ENCODE measurements at regions not wholly inside any gene's neighbourhood (a gene's known extent, or its start where the extent isn't known, plus 50 kb on each side); places are given as distances from the start of the nearest gene placed in this dataset.

DNA sequence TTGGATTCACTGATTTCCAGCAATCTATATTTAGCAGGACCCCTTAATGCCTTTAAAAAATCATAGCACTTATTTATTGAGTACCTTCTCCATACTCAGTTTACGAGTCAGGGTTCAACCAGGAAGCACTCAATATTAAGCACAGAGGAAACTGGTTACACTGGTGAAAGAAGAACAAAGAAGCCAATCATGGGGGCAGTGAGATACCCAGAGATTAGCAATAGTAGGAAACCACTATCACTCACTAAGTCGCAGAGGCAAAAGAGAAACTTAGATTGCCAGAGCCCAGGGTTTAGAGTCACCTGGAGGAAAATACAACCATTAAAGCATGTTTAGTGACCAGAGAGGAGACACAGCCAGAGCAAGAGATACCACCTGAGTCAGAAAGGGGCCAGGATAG is 670.5 kb upstream of the USP24 start:
- Histone ChIP-seq H3K9me3 (no peaks in the 10 kb centered on the region), H3K27me3 (no peaks in the 10 kb centered on the region), H3K4me3 (no peak overlapping the region), H3K36me3 (no peaks in the 10 kb centered on the region), H3K4me1 (no peaks in the 10 kb centered on the region), H3K27ac (no peak overlapping the region)
- TF ChIP-seq, protein P1, sequence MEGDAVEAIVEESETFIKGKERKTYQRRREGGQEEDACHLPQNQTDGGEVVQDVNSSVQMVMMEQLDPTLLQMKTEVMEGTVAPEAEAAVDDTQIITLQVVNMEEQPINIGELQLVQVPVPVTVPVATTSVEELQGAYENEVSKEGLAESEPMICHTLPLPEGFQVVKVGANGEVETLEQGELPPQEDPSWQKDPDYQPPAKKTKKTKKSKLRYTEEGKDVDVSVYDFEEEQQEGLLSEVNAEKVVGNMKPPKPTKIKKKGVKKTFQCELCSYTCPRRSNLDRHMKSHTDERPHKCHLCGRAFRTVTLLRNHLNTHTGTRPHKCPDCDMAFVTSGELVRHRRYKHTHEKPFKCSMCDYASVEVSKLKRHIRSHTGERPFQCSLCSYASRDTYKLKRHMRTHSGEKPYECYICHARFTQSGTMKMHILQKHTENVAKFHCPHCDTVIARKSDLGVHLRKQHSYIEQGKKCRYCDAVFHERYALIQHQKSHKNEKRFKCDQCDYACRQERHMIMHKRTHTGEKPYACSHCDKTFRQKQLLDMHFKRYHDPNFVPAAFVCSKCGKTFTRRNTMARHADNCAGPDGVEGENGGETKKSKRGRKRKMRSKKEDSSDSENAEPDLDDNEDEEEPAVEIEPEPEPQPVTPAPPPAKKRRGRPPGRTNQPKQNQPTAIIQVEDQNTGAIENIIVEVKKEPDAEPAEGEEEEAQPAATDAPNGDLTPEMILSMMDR (IDR thresholded peaks at IDR 0.05) = no peak
- DNase-seq (ENCODE audit: low spot score) = no peak

DNA sequence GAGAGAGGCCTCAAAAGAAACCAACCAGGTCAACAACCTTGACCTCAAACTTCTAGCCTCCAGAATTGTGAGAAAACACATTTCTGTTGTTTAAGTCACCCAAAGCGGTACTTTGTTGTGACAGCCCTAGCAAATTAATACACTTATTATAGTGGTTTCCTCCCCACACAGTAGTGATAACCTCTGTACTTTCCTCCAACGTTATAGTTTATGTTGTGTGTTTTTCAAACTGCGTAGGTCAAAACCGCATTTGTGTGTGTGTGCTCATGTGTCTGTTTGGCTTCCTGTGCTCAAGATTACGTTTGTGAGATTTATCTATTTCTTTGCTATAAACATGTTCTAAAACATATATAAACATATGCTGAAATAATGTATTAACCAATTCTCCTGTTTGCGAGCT is 667.8 kb upstream of the USP24 start:
- Histone ChIP-seq H3K27ac (no peak overlapping the region), H3K27me3 (no peaks in the 10 kb centered on the region), H3K4me1 (no peaks in the 10 kb centered on the region), H3K9me3 (no peaks in the 10 kb centered on the region), H3K4me3 (no peak overlapping the region), H3K36me3 (no peaks in the 10 kb centered on the region)
- no peak for DNase-seq (ENCODE audit: low spot score)
- TF ChIP-seq, protein P1 (IDR thresholded peaks at IDR 0.05) = no peak

DNA sequence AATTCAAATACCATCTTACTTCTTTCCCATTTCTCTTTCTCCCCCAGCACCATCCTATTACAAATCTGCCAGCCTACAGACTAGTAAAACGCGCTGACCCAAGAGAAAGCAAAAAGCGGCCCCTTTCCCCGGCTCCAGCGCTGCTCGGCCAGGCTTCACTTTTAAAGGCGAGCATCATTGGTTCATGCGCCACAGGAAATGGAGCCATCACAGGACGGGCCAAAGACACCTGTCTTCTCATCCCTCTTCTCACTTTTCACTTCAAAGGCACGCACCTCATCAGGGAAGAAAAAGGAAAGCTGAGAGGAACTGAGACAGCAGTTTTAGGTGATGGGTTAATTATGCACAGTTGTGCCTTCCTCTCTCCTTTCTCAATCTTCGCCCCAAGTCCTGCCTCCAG is 664.2 kb upstream of the USP24 start:
- TF ChIP-seq, protein P1 (IDR thresholded peaks at IDR 0.05) = no peak

DNA sequence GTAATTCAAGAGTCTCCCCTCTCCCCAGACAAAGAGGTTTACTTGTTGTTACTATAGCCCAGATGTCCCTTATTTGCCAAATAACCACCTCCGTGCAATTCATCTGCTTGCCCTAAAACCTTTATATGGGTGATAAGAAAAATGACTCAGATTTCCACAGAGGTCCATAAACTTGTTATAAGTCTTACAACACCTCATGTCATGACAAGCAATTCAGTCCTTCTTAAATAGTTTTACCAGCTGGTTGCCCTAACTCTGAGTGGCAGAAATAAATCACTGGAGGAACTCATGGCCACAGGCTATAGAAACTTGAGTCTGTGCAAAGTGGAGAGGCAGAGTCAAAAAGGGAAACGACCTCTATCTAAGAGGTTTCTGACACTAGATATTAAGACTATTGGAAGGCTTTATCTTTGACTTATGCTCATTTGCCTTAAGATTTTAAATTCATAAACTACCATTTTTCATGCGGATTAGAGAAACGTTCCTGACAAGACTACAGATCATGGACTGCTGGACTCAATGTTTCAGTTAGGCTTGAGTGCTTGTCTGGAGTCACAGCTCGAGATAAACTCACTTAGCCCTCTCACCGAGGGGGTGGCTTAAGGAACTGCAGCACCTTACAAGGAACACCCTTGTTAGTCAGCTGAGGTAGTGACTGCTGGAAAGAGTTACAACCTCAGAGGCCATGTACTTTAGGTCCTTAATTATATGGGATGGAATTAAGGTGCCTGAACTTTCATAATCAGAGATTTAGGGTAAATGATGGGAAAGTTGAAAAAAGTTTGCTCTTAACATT is 662.5 kb upstream of the USP24 start:
- H3K9me3 ChIP-seq = no peaks in the 10 kb centered on the region
- no peaks in the 10 kb centered on the region for H3K4me1 ChIP-seq
- TF ChIP-seq, protein P1 (IDR thresholded peaks at IDR 0.05) = no peak
- DNase-seq (ENCODE audit: low spot score) = no peak
- no peak overlapping the region for H3K27ac ChIP-seq
- no peaks in the 10 kb centered on the region for H3K27me3 ChIP-seq
- H3K4me3 ChIP-seq = no peak overlapping the region
- no peaks in the 10 kb centered on the region for H3K36me3 ChIP-seq

More for the DNA sequence above, 664.2 kb upstream of the USP24 start:
- Histone ChIP-seq H3K36me3 (no peaks in the 10 kb centered on the region), H3K27ac (no peak overlapping the region), H3K27me3 (no peaks in the 10 kb centered on the region), H3K4me3 (no peak overlapping the region), H3K9me3 (no peaks in the 10 kb centered on the region), H3K4me1 (no peaks in the 10 kb centered on the region)
- DNase-seq (ENCODE audit: low spot score) = no peak

DNA sequence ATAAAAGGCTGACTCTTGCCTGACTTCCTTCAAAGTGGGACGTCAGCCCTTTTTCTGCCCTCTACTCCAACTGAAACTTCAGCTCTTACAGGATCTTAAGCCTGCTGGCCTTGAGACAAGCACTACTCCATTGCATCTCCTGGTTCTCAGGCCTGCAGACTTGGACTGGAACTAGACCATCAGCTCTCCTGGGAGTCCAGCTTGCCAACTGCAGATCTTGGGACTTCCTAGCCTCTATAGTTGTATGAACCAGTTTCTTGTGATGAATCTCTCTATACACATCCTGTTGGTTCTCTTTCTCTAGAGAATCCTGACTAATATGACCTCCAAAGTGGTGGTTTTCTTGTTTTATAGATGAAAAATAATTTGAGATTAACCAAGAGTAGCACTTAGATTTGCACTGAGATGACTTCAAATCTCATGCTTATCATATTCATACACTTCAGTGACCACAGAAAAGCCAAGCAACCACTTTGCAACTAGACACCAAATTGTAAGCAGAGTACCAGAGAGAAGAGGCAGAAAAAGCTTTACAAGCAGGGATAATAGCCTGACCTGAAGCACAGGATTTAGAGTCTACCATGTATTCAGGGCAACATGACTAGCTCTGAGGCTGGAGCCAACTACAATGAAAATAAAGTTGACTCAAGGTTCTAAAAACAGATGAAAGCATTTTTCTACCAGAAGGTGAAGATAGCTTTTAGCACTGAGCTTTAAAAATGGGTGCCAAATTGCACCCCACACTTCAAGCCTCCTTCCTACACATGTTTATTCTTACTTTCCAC is 661.3 kb upstream of the USP24 start:
- Histone ChIP-seq H3K36me3 (no peaks in the 10 kb centered on the region), H3K4me3 (no peak overlapping the region), H3K27ac (no peak overlapping the region), H3K27me3 (no peaks in the 10 kb centered on the region), H3K4me1 (no peaks in the 10 kb centered on the region), H3K9me3 (no peaks in the 10 kb centered on the region)
- no peak for DNase-seq (ENCODE audit: low spot score)
- TF ChIP-seq, protein P1 (IDR thresholded peaks at IDR 0.05) = no peak
